Right lobe of liver (tissue), 4 donors: ENCODE measurements at regions not wholly inside any gene's neighbourhood (a gene's known extent, or its start where the extent isn't known, plus 50 kb on each side); places are given as distances from the start of the nearest gene placed in this dataset.

Experiments
- POLR2A ChIP-seq: fragments of 450-650 bp; IDR thresholded peaks from one replicate; pipeline ENCODE4 v1.6.1; 2017; ENCODE audit warnings: antibody characterized with exemption, mild to moderate bottlenecking
- TF ChIP-seq, protein P1 (sequence below), 4 donors: fragments of 200-600 bp in 3 of 4; fragments of 450-650 bp in 1 of 4; IDR thresholded peaks; one replicate each; pipeline versions ENCODE4 v1.5.1 to v1.8.0; 2016 to 2022; ENCODE audit warnings: antibody characterized with exemption in 4 of 4, mild to moderate bottlenecking in 2 of 4
- donor health status: DM: no; HTN: no; CAD: no.
- donor health status: DM: no; HTN: no; CAD: no.
- donor health status: DM: no; HTN: yes; CAD: no.

DNA sequence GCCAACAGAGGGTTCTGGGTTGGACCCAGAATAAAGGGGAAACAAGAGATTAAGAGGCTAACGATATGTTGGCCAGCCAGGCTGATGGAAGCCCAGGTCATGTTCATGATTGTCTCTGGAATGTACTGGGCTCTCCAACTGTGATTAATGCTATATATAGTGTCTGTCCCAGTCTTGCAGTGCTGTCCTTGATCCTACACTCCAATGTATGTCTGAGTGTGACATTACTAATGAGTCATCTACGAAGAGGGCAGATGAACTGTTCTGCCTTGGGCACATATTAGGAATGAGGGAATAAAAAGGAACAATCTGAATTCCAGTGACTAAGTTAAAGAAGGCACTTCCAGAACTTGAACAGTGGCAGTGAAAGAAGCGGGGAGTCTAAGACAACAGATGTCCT is 142.1 kb downstream of the PDGFRA start:
- TF ChIP-seq, protein P1, sequence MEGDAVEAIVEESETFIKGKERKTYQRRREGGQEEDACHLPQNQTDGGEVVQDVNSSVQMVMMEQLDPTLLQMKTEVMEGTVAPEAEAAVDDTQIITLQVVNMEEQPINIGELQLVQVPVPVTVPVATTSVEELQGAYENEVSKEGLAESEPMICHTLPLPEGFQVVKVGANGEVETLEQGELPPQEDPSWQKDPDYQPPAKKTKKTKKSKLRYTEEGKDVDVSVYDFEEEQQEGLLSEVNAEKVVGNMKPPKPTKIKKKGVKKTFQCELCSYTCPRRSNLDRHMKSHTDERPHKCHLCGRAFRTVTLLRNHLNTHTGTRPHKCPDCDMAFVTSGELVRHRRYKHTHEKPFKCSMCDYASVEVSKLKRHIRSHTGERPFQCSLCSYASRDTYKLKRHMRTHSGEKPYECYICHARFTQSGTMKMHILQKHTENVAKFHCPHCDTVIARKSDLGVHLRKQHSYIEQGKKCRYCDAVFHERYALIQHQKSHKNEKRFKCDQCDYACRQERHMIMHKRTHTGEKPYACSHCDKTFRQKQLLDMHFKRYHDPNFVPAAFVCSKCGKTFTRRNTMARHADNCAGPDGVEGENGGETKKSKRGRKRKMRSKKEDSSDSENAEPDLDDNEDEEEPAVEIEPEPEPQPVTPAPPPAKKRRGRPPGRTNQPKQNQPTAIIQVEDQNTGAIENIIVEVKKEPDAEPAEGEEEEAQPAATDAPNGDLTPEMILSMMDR (IDR thresholded peaks at IDR 0.05): no peak
- no peak for TF ChIP-seq POLR2A
